ENCODE measurements at regions not wholly inside any gene's neighbourhood (a gene's known extent, or its start where the extent isn't known, plus 50 kb on each side); places are given as distances from the start of the nearest gene placed in this dataset.
A peak's percentile ranks its signal among the peaks of the same experiment; 100 is the strongest.

DNA sequence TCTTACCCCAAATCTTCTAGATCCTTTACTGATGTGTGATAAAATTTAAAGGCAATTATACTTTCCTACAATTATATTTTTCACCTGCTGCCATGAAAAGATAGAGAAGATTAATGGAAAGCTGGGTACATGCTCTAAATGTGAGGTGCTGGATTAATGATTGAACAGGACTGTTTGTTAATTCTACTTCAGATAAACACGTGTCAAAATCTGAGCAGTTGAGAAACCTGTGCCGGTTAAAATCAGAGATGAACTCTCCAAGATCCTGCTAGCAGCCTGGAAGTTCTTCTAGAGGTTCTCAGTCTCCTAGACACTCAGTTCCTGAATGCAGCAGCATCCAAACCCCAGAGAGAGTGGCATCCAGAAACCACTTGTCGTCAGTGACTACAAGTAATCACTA, 69.2 kb downstream of the INHBA start:
- DNase-seq (ENCODE audit: low read depth): no peak

- DNase-seq (ENCODE audit: low read depth): no peak
These were observed 72.1 kb downstream of the INHBA start for GRCh38 chr7:41630741-41631140.

DNA sequence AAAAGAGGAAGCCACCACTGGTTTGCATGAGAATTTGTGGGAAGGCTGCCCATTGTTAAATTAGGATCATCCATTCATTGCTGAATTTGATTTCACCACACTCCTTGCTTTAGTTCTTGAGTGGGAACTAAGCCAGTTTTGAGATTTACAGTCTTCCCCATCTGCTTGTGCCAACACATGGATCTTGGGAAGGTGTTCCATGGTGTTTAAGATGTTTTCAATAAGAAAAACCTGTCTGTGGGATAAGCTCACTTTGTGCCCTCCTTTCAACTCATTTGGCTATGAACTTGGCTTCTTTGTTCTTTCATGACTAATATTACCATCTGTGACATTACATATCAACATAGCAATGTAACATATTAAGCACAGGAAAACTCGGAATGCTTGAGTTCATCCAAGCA, 73.2 kb downstream of the INHBA start:
- DNase-seq (ENCODE audit: low read depth): no peak

GRCh38 chr7:41628901-41629300, 74.0 kb downstream of the INHBA start:
- DNase-seq (ENCODE audit: low read depth): no peak

GRCh38 chr7:41627645-41628298, 75.1 kb downstream of the INHBA start:
- DNase-seq (ENCODE audit: low read depth): no peak

- no peak for DNase-seq (ENCODE audit: low read depth)
These were observed 78.1 kb downstream of the INHBA start for GRCh38 chr7:41624818-41625217.

- DNase-seq (ENCODE audit: low read depth): no peak
These were observed 80.7 kb downstream of the INHBA start for GRCh38 chr7:41621953-41622831.

DNA sequence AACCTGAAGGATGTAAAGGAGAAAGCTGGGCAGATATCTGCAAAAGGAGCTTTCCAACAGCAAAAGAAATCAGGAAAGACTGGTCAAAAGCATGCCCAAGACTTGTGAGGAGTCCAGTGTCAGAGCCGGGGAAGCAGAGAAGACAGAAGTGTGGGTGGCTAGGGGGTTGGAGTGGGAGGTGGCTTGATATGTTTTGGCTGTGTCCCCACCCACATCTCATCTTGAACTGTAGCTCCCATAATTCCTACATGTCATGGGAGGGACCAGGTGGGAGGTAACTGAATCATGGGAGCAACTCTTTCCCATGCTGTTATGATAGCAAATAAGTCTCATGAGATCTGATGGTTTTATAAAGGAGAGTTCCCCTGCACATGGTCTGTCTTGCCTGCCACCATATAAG, 84.9 kb downstream of the INHBA start:
- no peak for DNase-seq (ENCODE audit: low read depth)

DNA sequence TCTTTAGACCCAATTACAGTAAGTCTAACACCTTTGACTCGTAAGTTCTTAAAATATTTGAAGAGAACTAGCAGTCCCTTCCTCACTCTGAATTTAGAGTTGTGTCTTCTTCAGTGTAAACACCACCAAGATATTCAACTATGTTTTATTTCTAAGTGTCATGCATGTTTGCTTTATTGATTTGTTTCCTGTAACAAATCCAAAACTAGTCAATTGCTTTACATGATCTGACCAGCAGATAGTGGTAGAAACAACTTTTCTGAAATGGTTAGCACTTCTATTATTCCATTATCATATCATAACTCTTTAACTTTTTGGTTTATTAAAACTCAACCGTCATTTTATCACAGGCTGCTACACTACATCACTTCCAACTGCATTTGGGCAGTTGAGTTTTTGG, 90.1 kb downstream of the INHBA start:
- no peak for DNase-seq (ENCODE audit: low read depth)

DNA sequence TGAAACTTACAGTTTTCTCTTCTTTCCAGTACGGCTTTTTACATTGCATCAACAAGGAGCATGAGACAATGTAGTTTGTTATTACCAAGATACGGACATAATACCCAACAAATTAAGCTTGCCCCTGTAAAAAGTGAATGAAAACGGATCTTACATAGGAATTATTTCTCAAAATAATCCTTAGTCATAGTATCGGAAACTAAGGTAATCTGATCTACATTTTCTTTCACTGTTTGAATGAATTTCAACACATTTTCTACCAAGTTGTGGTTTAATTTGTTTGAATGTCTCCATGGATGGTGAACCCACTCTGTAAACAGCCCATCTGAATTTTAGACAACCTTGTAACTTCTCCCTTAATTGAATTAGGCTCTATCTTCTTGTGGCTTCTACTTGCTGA, 90.5 kb downstream of the INHBA start:
- no peak for DNase-seq (ENCODE audit: low read depth)

DNA sequence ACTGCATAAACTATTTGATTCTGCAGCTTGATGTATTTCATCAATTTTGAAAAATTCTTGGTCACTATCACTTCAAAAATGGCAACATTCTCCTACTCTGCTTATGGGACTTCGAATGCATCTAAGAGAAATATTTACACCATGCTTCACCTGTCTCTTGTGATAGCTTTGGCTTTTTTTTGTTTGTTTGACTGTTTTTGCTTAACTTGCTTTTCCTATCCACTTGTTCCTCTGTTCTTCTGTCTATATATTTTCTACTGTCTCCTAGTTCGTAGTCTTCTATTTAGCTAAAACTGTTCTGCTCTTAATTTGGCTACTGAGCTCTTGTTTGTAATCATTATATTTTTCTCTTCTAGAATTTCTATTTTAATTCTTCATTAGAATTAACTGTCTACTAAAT, 94.4 kb downstream of the INHBA start:
- no peak for DNase-seq (ENCODE audit: low read depth)

DNA sequence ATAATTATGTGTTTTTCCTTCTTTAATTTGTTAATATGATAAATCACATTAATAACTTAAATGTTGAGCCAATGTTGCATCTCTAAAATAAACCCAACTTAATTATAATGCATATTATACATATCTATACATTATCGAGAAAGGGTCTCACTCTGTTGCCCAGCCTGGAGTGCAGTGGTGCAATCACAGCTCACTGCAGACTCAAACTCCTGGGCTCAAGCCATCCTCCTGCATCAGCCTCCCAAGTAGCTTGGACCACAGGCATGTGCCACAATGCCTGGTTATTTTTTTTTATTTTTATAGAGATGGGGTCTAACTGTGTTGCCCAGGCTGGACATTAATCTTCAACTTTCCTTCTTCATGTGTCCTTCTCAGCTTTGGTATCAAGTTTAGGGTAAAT, 98.9 kb downstream of the INHBA start:
- DNase-seq (ENCODE audit: low read depth): no peak

DNA sequence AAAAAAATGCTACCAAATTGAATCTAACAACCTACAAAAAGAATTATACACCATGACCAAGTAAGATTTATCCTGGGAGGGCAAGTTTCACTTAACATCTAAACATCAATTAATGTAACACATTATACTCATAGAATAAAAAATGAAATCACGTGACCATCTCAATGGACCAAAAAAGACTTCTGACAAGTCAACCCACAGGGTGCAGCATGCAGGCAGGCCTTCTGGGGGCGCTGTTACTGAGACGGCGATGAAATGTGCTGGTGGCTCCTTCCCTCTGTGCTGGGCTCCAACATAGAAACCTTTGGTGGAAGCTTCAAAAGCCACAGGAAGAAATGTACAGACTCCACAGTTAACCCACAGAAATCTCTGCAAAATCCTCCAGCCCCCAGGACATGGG, 103.1 kb downstream of the INHBA start:
- no peak for DNase-seq (ENCODE audit: low read depth)

- DNase-seq (ENCODE audit: low read depth): no peak
These were observed 110.1 kb downstream of the INHBA start for GRCh38 chr7:41592794-41593193.

- no peak for DNase-seq (ENCODE audit: low read depth)
These were observed 110.7 kb downstream of the INHBA start for GRCh38 chr7:41592236-41592635.

GRCh38 chr7:41590986-41591385, 111.9 kb downstream of the INHBA start:
- no peak for DNase-seq (ENCODE audit: low read depth)

DNA sequence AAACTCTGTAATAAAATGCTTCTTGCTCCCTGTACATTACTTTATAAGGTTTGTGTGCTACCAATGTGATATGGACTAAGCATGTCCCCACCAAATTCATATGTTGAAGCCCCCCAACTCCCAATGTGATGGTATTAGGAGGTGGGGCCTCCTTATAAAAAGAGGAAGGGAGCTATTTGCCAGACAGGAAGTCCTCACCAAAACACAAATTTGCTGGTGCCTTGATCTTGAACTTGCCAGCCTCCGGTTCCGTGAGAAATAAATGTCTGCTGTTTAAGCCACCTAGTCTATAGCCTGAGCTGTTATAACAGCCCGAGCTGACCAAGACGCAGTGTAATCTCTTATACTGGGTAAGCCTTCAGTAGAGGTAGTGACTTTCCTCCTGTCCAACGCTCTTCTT, 114.5 kb downstream of the INHBA start:
- no peak for DNase-seq (ENCODE audit: low read depth)

- DNase-seq (ENCODE audit: low read depth): no peak
These were observed 115.8 kb downstream of the INHBA start for GRCh38 chr7:41586931-41587640.

- DNase-seq (ENCODE audit: low read depth): no peak
These were observed 118.1 kb downstream of the INHBA start for GRCh38 chr7:41584746-41585145.

GRCh38 chr7:41582116-41582515, 120.8 kb downstream of the INHBA start:
- DNase-seq (ENCODE audit: low read depth): no peak

DNA sequence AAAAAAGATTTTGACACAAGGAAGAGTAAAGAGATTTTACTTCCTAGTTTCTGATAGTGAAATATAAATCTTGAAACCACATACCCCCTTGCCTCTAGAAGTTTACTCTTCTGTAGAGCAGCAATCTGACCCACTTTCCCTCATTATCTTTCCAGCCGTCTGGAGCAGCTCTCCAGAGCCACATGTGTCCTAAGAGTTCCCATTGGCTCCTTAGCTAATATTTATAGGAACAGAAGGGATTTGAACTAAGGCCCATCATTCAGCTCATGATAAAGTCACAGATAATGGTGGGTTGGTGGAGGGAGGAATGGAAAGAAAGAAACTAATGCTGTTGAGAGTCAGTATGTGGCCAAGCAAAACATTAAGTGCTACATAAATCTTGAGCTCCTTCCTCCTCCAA, 121.8 kb downstream of the INHBA start:
- no peak for DNase-seq (ENCODE audit: low read depth)

GRCh38 chr7:41579961-41580935, 122.6 kb downstream of the INHBA start:
- DNase-seq (ENCODE audit: low read depth): peak; percentile 79

Data from HS-27A (cell line).